ENCODE measurements at regions not wholly inside any gene's neighbourhood (a gene's known extent, or its start where the extent isn't known, plus 50 kb on each side); places are given as distances from the start of the nearest gene placed in this dataset.

DNA sequence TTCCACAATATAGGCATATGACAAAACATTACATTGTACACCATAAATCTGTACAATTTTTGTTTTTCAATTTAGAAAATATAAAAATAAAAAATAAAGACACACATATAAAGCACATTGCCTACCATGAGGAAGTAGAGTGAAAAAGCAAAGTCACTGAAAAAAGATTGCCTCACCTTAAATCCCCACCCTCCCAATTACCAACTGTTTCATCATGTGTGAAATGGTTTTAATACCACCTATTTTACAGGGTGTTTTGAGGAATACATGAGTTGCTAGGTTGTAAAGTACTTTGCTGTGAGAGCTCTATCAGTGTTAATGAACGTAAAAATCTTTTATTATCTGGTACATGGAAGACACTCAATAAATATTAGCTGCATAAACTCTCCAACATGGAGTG, 373.6 kb upstream of the NDST3 start:
- TF ChIP-seq, protein P1, sequence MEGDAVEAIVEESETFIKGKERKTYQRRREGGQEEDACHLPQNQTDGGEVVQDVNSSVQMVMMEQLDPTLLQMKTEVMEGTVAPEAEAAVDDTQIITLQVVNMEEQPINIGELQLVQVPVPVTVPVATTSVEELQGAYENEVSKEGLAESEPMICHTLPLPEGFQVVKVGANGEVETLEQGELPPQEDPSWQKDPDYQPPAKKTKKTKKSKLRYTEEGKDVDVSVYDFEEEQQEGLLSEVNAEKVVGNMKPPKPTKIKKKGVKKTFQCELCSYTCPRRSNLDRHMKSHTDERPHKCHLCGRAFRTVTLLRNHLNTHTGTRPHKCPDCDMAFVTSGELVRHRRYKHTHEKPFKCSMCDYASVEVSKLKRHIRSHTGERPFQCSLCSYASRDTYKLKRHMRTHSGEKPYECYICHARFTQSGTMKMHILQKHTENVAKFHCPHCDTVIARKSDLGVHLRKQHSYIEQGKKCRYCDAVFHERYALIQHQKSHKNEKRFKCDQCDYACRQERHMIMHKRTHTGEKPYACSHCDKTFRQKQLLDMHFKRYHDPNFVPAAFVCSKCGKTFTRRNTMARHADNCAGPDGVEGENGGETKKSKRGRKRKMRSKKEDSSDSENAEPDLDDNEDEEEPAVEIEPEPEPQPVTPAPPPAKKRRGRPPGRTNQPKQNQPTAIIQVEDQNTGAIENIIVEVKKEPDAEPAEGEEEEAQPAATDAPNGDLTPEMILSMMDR (IDR thresholded peaks at IDR 0.05; ENCODE audit: low read depth, low read length), result no peak
- TF ChIP-seq, protein P2, sequence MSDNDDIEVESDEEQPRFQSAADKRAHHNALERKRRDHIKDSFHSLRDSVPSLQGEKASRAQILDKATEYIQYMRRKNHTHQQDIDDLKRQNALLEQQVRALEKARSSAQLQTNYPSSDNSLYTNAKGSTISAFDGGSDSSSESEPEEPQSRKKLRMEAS (IDR thresholded peaks at IDR 0.05; ENCODE audit: low read depth, low read length), result no peak

All from NB4 (cell line).